Keratinocyte (primary cell): ENCODE measurements at regions not wholly inside any gene's neighbourhood (a gene's known extent, or its start where the extent isn't known, plus 50 kb on each side); places are given as distances from the start of the nearest gene placed in this dataset.

ENCODE experiments used
- EZH2 ChIP-seq: IDR thresholded peaks from one replicate; pipeline ENCODE4 v1.6.1; 2012; ENCODE audit warnings: inconsistent platforms, mild to moderate bottlenecking, low read length, moderate library complexity
- TF ChIP-seq, protein P1 (sequence below), 3 experiments: IDR thresholded peaks in 1 of 3; conservative IDR thresholded peaks in 1 of 3; optimal IDR thresholded peaks in 1 of 3; 2 replicates in 2 of 3; 3 replicates in 1 of 3; pipeline versions ENCODE3 to v1.5.1; 2011; ENCODE audit warnings: low read length in 3 of 3, mild to moderate bottlenecking in 3 of 3, moderate library complexity in 2 of 3, control low read depth in 1 of 3, inconsistent platforms in 1 of 3; ENCODE audit not compliant: insufficient read depth in 2 of 3; ENCODE audit errors: extremely low read depth in 1 of 3

- TF ChIP-seq, protein P1, sequence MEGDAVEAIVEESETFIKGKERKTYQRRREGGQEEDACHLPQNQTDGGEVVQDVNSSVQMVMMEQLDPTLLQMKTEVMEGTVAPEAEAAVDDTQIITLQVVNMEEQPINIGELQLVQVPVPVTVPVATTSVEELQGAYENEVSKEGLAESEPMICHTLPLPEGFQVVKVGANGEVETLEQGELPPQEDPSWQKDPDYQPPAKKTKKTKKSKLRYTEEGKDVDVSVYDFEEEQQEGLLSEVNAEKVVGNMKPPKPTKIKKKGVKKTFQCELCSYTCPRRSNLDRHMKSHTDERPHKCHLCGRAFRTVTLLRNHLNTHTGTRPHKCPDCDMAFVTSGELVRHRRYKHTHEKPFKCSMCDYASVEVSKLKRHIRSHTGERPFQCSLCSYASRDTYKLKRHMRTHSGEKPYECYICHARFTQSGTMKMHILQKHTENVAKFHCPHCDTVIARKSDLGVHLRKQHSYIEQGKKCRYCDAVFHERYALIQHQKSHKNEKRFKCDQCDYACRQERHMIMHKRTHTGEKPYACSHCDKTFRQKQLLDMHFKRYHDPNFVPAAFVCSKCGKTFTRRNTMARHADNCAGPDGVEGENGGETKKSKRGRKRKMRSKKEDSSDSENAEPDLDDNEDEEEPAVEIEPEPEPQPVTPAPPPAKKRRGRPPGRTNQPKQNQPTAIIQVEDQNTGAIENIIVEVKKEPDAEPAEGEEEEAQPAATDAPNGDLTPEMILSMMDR (optimal IDR thresholded peaks at IDR 0.05 in 1 of 3, IDR thresholded peaks at IDR 0.05 in 1 of 3, conservative IDR thresholded peaks at IDR 0.05 in 1 of 3; ENCODE audit: extremely low read depth in 1 of 3, insufficient read depth in 2 of 3, low read length in 3 of 3): no peak
- no peak for TF ChIP-seq EZH2
Measured at GRCh38 chr21:35525443-35525842, 476.3 kb upstream of the RUNX1 start.
